ENCODE measurements at regions not wholly inside any gene's neighbourhood (a gene's known extent, or its start where the extent isn't known, plus 50 kb on each side); places are given as distances from the start of the nearest gene placed in this dataset.

DNA sequence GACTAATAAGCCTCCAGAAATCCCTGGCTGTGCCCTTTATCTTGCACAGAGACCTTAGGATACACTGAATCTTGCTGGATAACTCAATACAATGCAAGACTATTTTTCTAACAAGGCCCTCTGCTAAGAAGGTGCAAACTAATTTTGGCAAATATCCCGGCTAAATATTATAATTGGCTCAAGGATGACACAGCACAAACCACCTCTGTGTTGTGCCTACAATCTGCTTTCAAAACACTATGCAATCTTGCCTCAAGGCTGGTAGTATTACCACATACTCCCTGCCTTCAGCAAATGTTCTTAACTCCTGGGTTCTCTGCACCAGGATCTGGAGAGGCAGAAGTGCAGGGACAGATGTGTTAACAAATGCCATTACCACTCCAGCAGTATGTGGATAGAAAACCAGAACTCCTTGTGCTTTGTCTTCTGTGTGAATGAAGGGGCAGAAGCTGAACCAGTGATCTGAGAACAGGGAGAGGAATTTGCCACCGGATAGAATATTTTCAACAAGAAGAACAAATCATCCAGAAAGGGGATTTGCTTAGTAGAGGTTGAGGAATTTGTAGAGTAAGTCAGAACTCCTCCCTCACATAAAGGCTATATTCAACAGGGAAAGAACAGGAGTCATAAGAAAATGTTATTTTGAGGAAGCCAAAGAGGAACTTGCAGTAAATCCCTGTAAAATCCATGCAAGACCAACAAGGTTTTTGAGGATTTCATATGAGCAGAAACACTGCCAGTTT, 74.1 kb upstream of the SLC4A11 start:
- Mint-ChIP-seq H3K27me3 (no peaks in the 10 kb centered on the region), H3K36me3 (ENCODE audit: low read depth) (peaks cover 19% of the 10 kb centered on the region), H3K4me3 (no peak overlapping the region), H3K27ac (no peak overlapping the region), H3K4me1 (no peaks in the 10 kb centered on the region), H3K9me3 (no peaks in the 10 kb centered on the region)
- TF ChIP-seq, protein P1, sequence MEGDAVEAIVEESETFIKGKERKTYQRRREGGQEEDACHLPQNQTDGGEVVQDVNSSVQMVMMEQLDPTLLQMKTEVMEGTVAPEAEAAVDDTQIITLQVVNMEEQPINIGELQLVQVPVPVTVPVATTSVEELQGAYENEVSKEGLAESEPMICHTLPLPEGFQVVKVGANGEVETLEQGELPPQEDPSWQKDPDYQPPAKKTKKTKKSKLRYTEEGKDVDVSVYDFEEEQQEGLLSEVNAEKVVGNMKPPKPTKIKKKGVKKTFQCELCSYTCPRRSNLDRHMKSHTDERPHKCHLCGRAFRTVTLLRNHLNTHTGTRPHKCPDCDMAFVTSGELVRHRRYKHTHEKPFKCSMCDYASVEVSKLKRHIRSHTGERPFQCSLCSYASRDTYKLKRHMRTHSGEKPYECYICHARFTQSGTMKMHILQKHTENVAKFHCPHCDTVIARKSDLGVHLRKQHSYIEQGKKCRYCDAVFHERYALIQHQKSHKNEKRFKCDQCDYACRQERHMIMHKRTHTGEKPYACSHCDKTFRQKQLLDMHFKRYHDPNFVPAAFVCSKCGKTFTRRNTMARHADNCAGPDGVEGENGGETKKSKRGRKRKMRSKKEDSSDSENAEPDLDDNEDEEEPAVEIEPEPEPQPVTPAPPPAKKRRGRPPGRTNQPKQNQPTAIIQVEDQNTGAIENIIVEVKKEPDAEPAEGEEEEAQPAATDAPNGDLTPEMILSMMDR (IDR thresholded peaks at IDR 0.05): no peak
- ChIA-PET CTCF (no interaction called here), POLR2A (no interaction called here)
- intact Hi-C loops (cut with micrococcal nuclease): no loop called here
- ATAC-seq (ENCODE audit: low read depth): no peak
- no peak for DNase-seq

- Mint-ChIP-seq H3K27me3 (no peaks in the 10 kb centered on the region), H3K27ac (no peak overlapping the region), H3K4me1 (no peaks in the 10 kb centered on the region), H3K36me3 (ENCODE audit: low read depth) (peaks cover 33% of the 10 kb centered on the region), H3K4me3 (no peak overlapping the region), H3K9me3 (no peaks in the 10 kb centered on the region)
- intact Hi-C loops (cut with micrococcal nuclease): no loop called here
- DNase-seq (no peak), ATAC-seq (ENCODE audit: low read depth) (no peak)
- CTCF ChIA-PET: no interaction called here
- POLR2A ChIA-PET: no interaction called here
- TF ChIP-seq, protein P1 (IDR thresholded peaks at IDR 0.05): no peak
These were observed 72.6 kb upstream of the SLC4A11 start for GRCh38 chr20:3311623-3312022.

- ChIA-PET CTCF (no interaction called here), POLR2A (no interaction called here)
- no peaks in the 10 kb centered on the region for H3K9me3 Mint-ChIP-seq
- intact Hi-C loops (cut with micrococcal nuclease): no loop called here
- H3K4me3 Mint-ChIP-seq: no peak overlapping the region
- H3K4me1 Mint-ChIP-seq: no peaks in the 10 kb centered on the region
- H3K27me3 Mint-ChIP-seq: no peaks in the 10 kb centered on the region
- H3K27ac Mint-ChIP-seq: no peak overlapping the region
- H3K36me3 Mint-ChIP-seq (ENCODE audit: low read depth): peaks cover 38% of the 10 kb centered on the region
- DNase-seq (no peak), ATAC-seq (ENCODE audit: low read depth) (no peak)
- TF ChIP-seq, protein P1 (IDR thresholded peaks at IDR 0.05): no peak
These were observed 70.2 kb upstream of the SLC4A11 start for GRCh38 chr20:3309226-3309625.

- ChIA-PET CTCF (no interaction called here), POLR2A (no interaction called here)
- Mint-ChIP-seq H3K9me3 (no peaks in the 10 kb centered on the region), H3K4me3 (no peak overlapping the region), H3K4me1 (no peaks in the 10 kb centered on the region), H3K27ac (no peak overlapping the region), H3K27me3 (no peaks in the 10 kb centered on the region), H3K36me3 (ENCODE audit: low read depth) (peaks cover 39% of the 10 kb centered on the region)
- intact Hi-C loops (cut with micrococcal nuclease): no loop called here
- no peak for DNase-seq
- TF ChIP-seq, protein P1 (IDR thresholded peaks at IDR 0.05): no peak
- ATAC-seq (ENCODE audit: low read depth): no peak
These were observed 68.7 kb upstream of the SLC4A11 start for GRCh38 chr20:3307725-3308124.

- H3K27ac Mint-ChIP-seq: no peak overlapping the region
- ChIA-PET CTCF (no interaction called here), POLR2A (no interaction called here)
- H3K4me3 Mint-ChIP-seq: no peak overlapping the region
- TF ChIP-seq, protein P1 (IDR thresholded peaks at IDR 0.05): no peak
- DNase-seq (no peak), ATAC-seq (ENCODE audit: low read depth) (no peak)
- intact Hi-C loops (cut with micrococcal nuclease): no loop called here
- no peaks in the 10 kb centered on the region for H3K27me3 Mint-ChIP-seq
- H3K36me3 Mint-ChIP-seq (ENCODE audit: low read depth): peaks cover 42% of the 10 kb centered on the region
- H3K9me3 Mint-ChIP-seq: no peaks in the 10 kb centered on the region
- H3K4me1 Mint-ChIP-seq: no peaks in the 10 kb centered on the region
These were observed 68.1 kb upstream of the SLC4A11 start for GRCh38 chr20:3307078-3307477.

Data from activated B cell treated with CpG ODN at 0.5 μM for 24 hours (primary cell).